ENCODE measurements at regions not wholly inside any gene's neighbourhood (a gene's known extent, or its start where the extent isn't known, plus 50 kb on each side); places are given as distances from the start of the nearest gene placed in this dataset.

GRCh38 chr10:84762754-84763394 lies 434.5 kb downstream of the CCSER2 start:
- Histone ChIP-seq H3K36me3 (no peaks in the 10 kb centered on the region), H3K9me3 (no peaks in the 10 kb centered on the region), H3K27me3 (no peaks in the 10 kb centered on the region), H3K4me3 (no peak overlapping the region), H3K27ac (no peak overlapping the region), H3K4me1 (no peaks in the 10 kb centered on the region)
- DNase-seq, result no peak
- intact Hi-C loops (cut with DNase I; ENCODE audit: low total_unique reads), result no loop called here
- in situ Hi-C loops (cut with MboI; ENCODE audit: low sequenced_read_pairs in 4 of 4), result no loop called here
- TF ChIP-seq, protein P1, sequence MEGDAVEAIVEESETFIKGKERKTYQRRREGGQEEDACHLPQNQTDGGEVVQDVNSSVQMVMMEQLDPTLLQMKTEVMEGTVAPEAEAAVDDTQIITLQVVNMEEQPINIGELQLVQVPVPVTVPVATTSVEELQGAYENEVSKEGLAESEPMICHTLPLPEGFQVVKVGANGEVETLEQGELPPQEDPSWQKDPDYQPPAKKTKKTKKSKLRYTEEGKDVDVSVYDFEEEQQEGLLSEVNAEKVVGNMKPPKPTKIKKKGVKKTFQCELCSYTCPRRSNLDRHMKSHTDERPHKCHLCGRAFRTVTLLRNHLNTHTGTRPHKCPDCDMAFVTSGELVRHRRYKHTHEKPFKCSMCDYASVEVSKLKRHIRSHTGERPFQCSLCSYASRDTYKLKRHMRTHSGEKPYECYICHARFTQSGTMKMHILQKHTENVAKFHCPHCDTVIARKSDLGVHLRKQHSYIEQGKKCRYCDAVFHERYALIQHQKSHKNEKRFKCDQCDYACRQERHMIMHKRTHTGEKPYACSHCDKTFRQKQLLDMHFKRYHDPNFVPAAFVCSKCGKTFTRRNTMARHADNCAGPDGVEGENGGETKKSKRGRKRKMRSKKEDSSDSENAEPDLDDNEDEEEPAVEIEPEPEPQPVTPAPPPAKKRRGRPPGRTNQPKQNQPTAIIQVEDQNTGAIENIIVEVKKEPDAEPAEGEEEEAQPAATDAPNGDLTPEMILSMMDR (IDR thresholded peaks at IDR 0.05 in 4 of 5, conservative IDR thresholded peaks at IDR 0.05 in 1 of 5), result no peak
- TF ChIP-seq POLR2A (IDR thresholded peaks at IDR 0.05), result no peak
- no peak for ATAC-seq

DNA sequence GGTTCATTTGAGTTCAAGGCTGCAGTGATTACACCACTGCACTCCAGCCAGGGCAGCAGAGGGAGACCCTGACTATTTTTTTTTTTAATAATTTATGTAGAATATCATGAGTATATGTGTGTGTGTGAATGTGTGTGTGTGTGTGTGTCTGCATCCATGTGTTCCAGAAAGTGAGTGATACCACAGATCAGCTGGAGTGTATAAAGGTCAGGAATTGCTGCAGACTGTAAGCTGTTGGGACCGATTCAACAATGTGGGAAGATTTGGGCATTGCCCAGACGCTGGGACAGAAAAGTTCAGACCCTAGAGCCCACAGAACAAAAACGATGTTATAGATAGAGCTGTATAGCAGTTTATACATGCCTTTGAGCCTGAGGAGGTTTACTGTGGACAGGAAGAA lies 435.6 kb downstream of the CCSER2 start:
- no peaks in the 10 kb centered on the region for H3K4me1 ChIP-seq
- H3K36me3 ChIP-seq, result no peaks in the 10 kb centered on the region
- H3K9me3 ChIP-seq, result no peaks in the 10 kb centered on the region
- ATAC-seq (no peak), DNase-seq (no peak)
- no peaks in the 10 kb centered on the region for H3K27me3 ChIP-seq
- in situ Hi-C loops (cut with MboI; ENCODE audit: low sequenced_read_pairs in 4 of 4) (no loop called here), intact Hi-C loops (cut with DNase I; ENCODE audit: low total_unique reads) (no loop called here)
- TF ChIP-seq, protein P1 (IDR thresholded peaks at IDR 0.05 in 4 of 5, conservative IDR thresholded peaks at IDR 0.05 in 1 of 5), result no peak
- no peak for TF ChIP-seq POLR2A (IDR thresholded peaks at IDR 0.05)
- no peak overlapping the region for H3K4me3 ChIP-seq
- H3K27ac ChIP-seq, result no peak overlapping the region

DNA sequence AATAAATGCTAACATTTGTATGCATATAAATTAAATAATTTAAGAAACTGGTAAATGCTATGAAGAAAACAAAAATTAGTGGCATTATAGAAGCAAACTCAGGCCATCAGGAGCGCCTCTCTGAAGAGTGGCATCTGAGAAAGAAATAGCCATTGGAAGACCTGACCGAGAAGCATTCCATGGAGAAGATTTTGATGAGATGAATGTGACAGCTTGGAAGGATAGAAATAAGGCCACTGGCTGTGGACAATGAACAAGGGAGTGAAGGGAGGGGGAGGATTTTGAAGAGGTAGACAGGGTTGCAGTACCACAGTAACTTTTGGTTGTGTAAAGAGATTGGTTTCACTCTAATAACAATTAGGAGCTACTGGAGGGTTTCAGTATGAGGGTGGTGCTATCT lies 436.7 kb downstream of the CCSER2 start:
- no peak for ATAC-seq
- Histone ChIP-seq H3K27me3 (no peaks in the 10 kb centered on the region), H3K4me3 (no peak overlapping the region), H3K9me3 (no peaks in the 10 kb centered on the region), H3K27ac (no peak overlapping the region), H3K36me3 (no peaks in the 10 kb centered on the region), H3K4me1 (no peaks in the 10 kb centered on the region)
- in situ Hi-C loops (cut with MboI; ENCODE audit: low sequenced_read_pairs in 4 of 4), result no loop called here
- no peak for DNase-seq
- no peak for TF ChIP-seq POLR2A (IDR thresholded peaks at IDR 0.05)
- TF ChIP-seq, protein P1 (IDR thresholded peaks at IDR 0.05 in 4 of 5, conservative IDR thresholded peaks at IDR 0.05 in 1 of 5), result no peak
- intact Hi-C loops (cut with DNase I; ENCODE audit: low total_unique reads), result no loop called here

- Histone ChIP-seq H3K9me3 (no peaks in the 10 kb centered on the region), H3K4me3 (no peak overlapping the region), H3K27me3 (no peaks in the 10 kb centered on the region), H3K4me1 (no peaks in the 10 kb centered on the region), H3K27ac (no peak overlapping the region), H3K36me3 (no peaks in the 10 kb centered on the region)
- intact Hi-C loops (cut with DNase I; ENCODE audit: low total_unique reads), result no loop called here
- TF ChIP-seq POLR2A (IDR thresholded peaks at IDR 0.05), result no peak
- TF ChIP-seq, protein P1 (IDR thresholded peaks at IDR 0.05 in 4 of 5, conservative IDR thresholded peaks at IDR 0.05 in 1 of 5), result no peak
- ATAC-seq (no peak), DNase-seq (no peak)
- in situ Hi-C loops (cut with MboI; ENCODE audit: low sequenced_read_pairs in 4 of 4), result no loop called here
These were observed 437.3 kb downstream of the CCSER2 start for GRCh38 chr10:84765656-84766055.

- Histone ChIP-seq H3K4me3 (no peak overlapping the region), H3K4me1 (no peaks in the 10 kb centered on the region), H3K36me3 (no peaks in the 10 kb centered on the region), H3K9me3 (no peaks in the 10 kb centered on the region), H3K27me3 (no peaks in the 10 kb centered on the region), H3K27ac (no peak overlapping the region)
- in situ Hi-C loops (cut with MboI; ENCODE audit: low sequenced_read_pairs in 4 of 4), result no loop called here
- TF ChIP-seq POLR2A (IDR thresholded peaks at IDR 0.05), result no peak
- TF ChIP-seq, protein P1 (IDR thresholded peaks at IDR 0.05 in 4 of 5, conservative IDR thresholded peaks at IDR 0.05 in 1 of 5), result no peak
- ATAC-seq (no peak), DNase-seq (no peak)
- intact Hi-C loops (cut with DNase I; ENCODE audit: low total_unique reads), result no loop called here
These were observed 438.5 kb downstream of the CCSER2 start for GRCh38 chr10:84766923-84767322.
